Ovary (tissue), 3 donors: ENCODE measurements at regions not wholly inside any gene's neighbourhood (a gene's known extent, or its start where the extent isn't known, plus 50 kb on each side); places are given as distances from the start of the nearest gene placed in this dataset.

Source experiments
- CTCF ChIP-seq, 3 donors: fragments of 450-650 bp in 2 of 3; fragments of 200-600 bp in 1 of 3; IDR thresholded peaks; one replicate each; pipeline versions ENCODE4 v1.5.1 to v1.8.0; 2016 to 2022; ENCODE audit warnings: antibody characterized with exemption in 3 of 3, mild to moderate bottlenecking in 1 of 3
- EP300 ChIP-seq: sonication (generic); formaldehyde crosslinking; IDR thresholded peaks from one replicate; pipeline ENCODE4 v1.6.1; 2017; ENCODE audit warnings: antibody characterized with exemption
- POLR2A ChIP-seq: fragments of 450-650 bp; IDR thresholded peaks from one replicate; pipeline ENCODE4 v1.6.1; 2017; ENCODE audit warnings: antibody characterized with exemption, mild to moderate bottlenecking, moderate library complexity
- donor health status: DM: no; HTN: no; CAD: no.

- TF ChIP-seq CTCF (IDR thresholded peaks at IDR 0.05) (no peak), EP300 (no peak), POLR2A (no peak)
Observed at GRCh38 chr3:110390372-110390771, 681.2 kb upstream of the NECTIN3 start.
